Fibroblast of skin of back (primary cell): ENCODE measurements at regions not wholly inside any gene's neighbourhood (a gene's known extent, or its start where the extent isn't known, plus 50 kb on each side); places are given as distances from the start of the nearest gene placed in this dataset.
"Not testable (repeated sequence)": the region's sequence is repeated elsewhere in the genome, so short reads cannot be mapped to it uniquely, and the experiment has no call there.

Source experiments
- DNase-seq: peaks from one replicate; pipeline ENCODE4 v3.0.0-alpha.2; 2013

- DNase-seq, result no peak
Observed at GRCh38 chr1:72379072-72379471, 96.7 kb upstream of the NEGR1 start.

GRCh38 chr1:72375226-72375625 is 92.9 kb upstream of the NEGR1 start:
- no peak for DNase-seq

GRCh38 chr1:72371259-72372035 is 89.1 kb upstream of the NEGR1 start:
- DNase-seq, result no peak

GRCh38 chr1:72370836-72371235 is 88.5 kb upstream of the NEGR1 start:
- DNase-seq, result not testable (repeated sequence)

GRCh38 chr1:72369069-72369757 is 86.9 kb upstream of the NEGR1 start:
- DNase-seq, result peak; percentile 15

GRCh38 chr1:72366466-72366865 is 84.1 kb upstream of the NEGR1 start:
- peak; percentile 11 for DNase-seq

- no peak for DNase-seq
Observed at GRCh38 chr1:72365693-72366092, 83.4 kb upstream of the NEGR1 start.

- DNase-seq, result no peak
Observed at GRCh38 chr1:72362538-72362937, 80.2 kb upstream of the NEGR1 start.

GRCh38 chr1:72357411-72357810 is 75.1 kb upstream of the NEGR1 start:
- no peak for DNase-seq

- no peak for DNase-seq
Observed at GRCh38 chr1:72355899-72356298, 73.6 kb upstream of the NEGR1 start.

GRCh38 chr1:72341661-72342060 is 59.3 kb upstream of the NEGR1 start:
- no peak for DNase-seq

- DNase-seq, result peak; percentile 6
Observed at GRCh38 chr1:72336776-72337175, 54.4 kb upstream of the NEGR1 start.
